ENCODE measurements at regions not wholly inside any gene's neighbourhood (a gene's known extent, or its start where the extent isn't known, plus 50 kb on each side); places are given as distances from the start of the nearest gene placed in this dataset.

GRCh38 chr13:112217431-112217830, 150.5 kb downstream of the SOX1 start:
- Histone ChIP-seq H3K4me3 (no peak overlapping the region), H3K27me3 (ENCODE audit: control insufficient read depth in 3 of 3, insufficient read depth in 3 of 3, low read length in 2 of 3) (peaks cover 0 to 43% (median 15%) of the 10 kb centered on the region in 3 donors), H3K4me1 (ENCODE audit: control insufficient read depth in 5 of 5, insufficient read depth in 5 of 5, low read length in 5 of 5) (peaks cover 0 to 2% (median 0%) of the 10 kb centered on the region in 5 donors), H3K9me3 (ENCODE audit: control insufficient read depth in 4 of 4, insufficient read depth in 3 of 4, low read length in 3 of 4) (peaks cover 0 to 3% (median 0%) of the 10 kb centered on the region in 4 donors), H3K9ac (ENCODE audit: insufficient read depth in 1 of 2, low read length in 2 of 2) (no peak overlapping the region), H3K27ac (ENCODE audit: low read depth in 1 of 2, low read length in 1 of 2) (no peak overlapping the region), H3K36me3 (ENCODE audit: control insufficient read depth in 4 of 4, insufficient read depth in 4 of 4, low read length in 4 of 4) (no peaks in the 10 kb centered on the region)
- ATAC-seq (ENCODE audit: insufficient read depth, low FRiP score) = no peak
- DNase-seq = no peak
- TF ChIP-seq CTCF (IDR thresholded peaks at IDR 0.05; ENCODE audit: control extremely low read depth, extremely low read depth) = no peak
- 86 to 90% methylated on average over 7 of the region's 7 CpGs for WGBS, 2 donors

GRCh38 chr13:112218416-112218815, 151.5 kb downstream of the SOX1 start:
- no peak for DNase-seq
- Histone ChIP-seq H3K36me3 (ENCODE audit: control insufficient read depth in 4 of 4, insufficient read depth in 4 of 4, low read length in 4 of 4) (no peaks in the 10 kb centered on the region), H3K27ac (ENCODE audit: low read depth in 1 of 2, low read length in 1 of 2) (no peak overlapping the region), H3K4me3 (no peak overlapping the region), H3K4me1 (ENCODE audit: control insufficient read depth in 5 of 5, insufficient read depth in 5 of 5, low read length in 5 of 5) (peaks cover 0 to 2% (median 0%) of the 10 kb centered on the region in 5 donors), H3K9ac (ENCODE audit: insufficient read depth in 1 of 2, low read length in 2 of 2) (no peak overlapping the region), H3K9me3 (ENCODE audit: control insufficient read depth in 4 of 4, insufficient read depth in 3 of 4, low read length in 3 of 4) (peaks cover 0 to 3% (median 0%) of the 10 kb centered on the region in 4 donors), H3K27me3 (ENCODE audit: control insufficient read depth in 3 of 3, insufficient read depth in 3 of 3, low read length in 2 of 3) (peaks cover 0 to 43% (median 15%) of the 10 kb centered on the region in 3 donors)
- no peak for ATAC-seq (ENCODE audit: insufficient read depth, low FRiP score)
- TF ChIP-seq CTCF (IDR thresholded peaks at IDR 0.05; ENCODE audit: control extremely low read depth, extremely low read depth) = no peak
- WGBS, 2 donors = 66 to 76% methylated on average over 6 of the region's 6 CpGs

- peaks cover 0 to 44% (median 15%) of the 10 kb centered on the region in 3 donors for H3K27me3 ChIP-seq (ENCODE audit: control insufficient read depth in 3 of 3, insufficient read depth in 3 of 3, low read length in 2 of 3)
- H3K27ac ChIP-seq (ENCODE audit: low read depth in 1 of 2, low read length in 1 of 2) = no peak overlapping the region
- no peak overlapping the region for H3K4me3 ChIP-seq
- no peaks in the 10 kb centered on the region for H3K36me3 ChIP-seq (ENCODE audit: control insufficient read depth in 4 of 4, insufficient read depth in 4 of 4, low read length in 4 of 4)
- peaks cover 0 to 3% (median 0%) of the 10 kb centered on the region in 4 donors for H3K9me3 ChIP-seq (ENCODE audit: control insufficient read depth in 4 of 4, insufficient read depth in 3 of 4, low read length in 3 of 4)
- peaks cover 0 to 2% (median 0%) of the 10 kb centered on the region in 5 donors for H3K4me1 ChIP-seq (ENCODE audit: control insufficient read depth in 5 of 5, insufficient read depth in 5 of 5, low read length in 5 of 5)
- H3K9ac ChIP-seq (ENCODE audit: insufficient read depth in 1 of 2, low read length in 2 of 2) = no peak overlapping the region
- ATAC-seq (ENCODE audit: insufficient read depth, low FRiP score) = no peak
- 85% methylated on average over 8 of the region's 8 CpGs for WGBS, 2 donors
- TF ChIP-seq CTCF (IDR thresholded peaks at IDR 0.05; ENCODE audit: control extremely low read depth, extremely low read depth) = no peak
- DNase-seq = no peak
These were observed 152.8 kb downstream of the SOX1 start for GRCh38 chr13:112219740-112220139.

- no peak for TF ChIP-seq CTCF (IDR thresholded peaks at IDR 0.05; ENCODE audit: control extremely low read depth, extremely low read depth)
- Histone ChIP-seq H3K9ac (ENCODE audit: insufficient read depth in 1 of 2, low read length in 2 of 2) (no peak overlapping the region), H3K27me3 (ENCODE audit: control insufficient read depth in 3 of 3, insufficient read depth in 3 of 3, low read length in 2 of 3) (peaks cover 0 to 40% (median 15%) of the 10 kb centered on the region in 3 donors), H3K27ac (ENCODE audit: low read depth in 1 of 2, low read length in 1 of 2) (no peak overlapping the region), H3K9me3 (ENCODE audit: control insufficient read depth in 4 of 4, insufficient read depth in 3 of 4, low read length in 3 of 4) (peaks cover 0 to 3% (median 0%) of the 10 kb centered on the region in 4 donors), H3K4me1 (ENCODE audit: control insufficient read depth in 5 of 5, insufficient read depth in 5 of 5, low read length in 5 of 5) (peaks cover 0 to 2% (median 0%) of the 10 kb centered on the region in 5 donors), H3K36me3 (ENCODE audit: control insufficient read depth in 4 of 4, insufficient read depth in 4 of 4, low read length in 4 of 4) (no peaks in the 10 kb centered on the region), H3K4me3 (no peak overlapping the region)
- 77 to 82% methylated on average over 15 of the region's 15 CpGs for WGBS, 2 donors
- no peak for DNase-seq
- no peak for ATAC-seq (ENCODE audit: insufficient read depth, low FRiP score)
These were observed 153.4 kb downstream of the SOX1 start for GRCh38 chr13:112220296-112220875.

Measured in lung (tissue), 11 donors.